Tibial artery (tissue), 4 donors: ENCODE measurements at regions not wholly inside any gene's neighbourhood (a gene's known extent, or its start where the extent isn't known, plus 50 kb on each side); places are given as distances from the start of the nearest gene placed in this dataset.

Experiments used
- DNase-seq, 2 donors: peaks; one replicate each; pipeline ENCODE4 v3.0.0-alpha.2; 2019
- H3K27ac ChIP-seq, 2 donors: fragments of 200-600 bp; sonication (generic) in 1 of 2; 1 replicate in 1 of 2; 2 replicates in 1 of 2; pipeline ENCODE4 v1.5.1; 2018 to 2019; ENCODE audit warnings: mild to moderate bottlenecking in 1 of 2
- H3K27me3 ChIP-seq, 2 donors: fragments of 200-600 bp; sonication (generic) in 1 of 2; one replicate each; pipeline versions ENCODE4 v1.5.1 to v1.6.0; 2016 to 2019
- H3K36me3 ChIP-seq, 3 donors: fragments of 200-600 bp; sonication (generic) in 2 of 3; one replicate each; pipeline ENCODE4 v1.5.1; 2016 to 2019; ENCODE audit warnings: mild to moderate bottlenecking in 2 of 3
- H3K4me1 ChIP-seq, 4 donors: fragments of 200-600 bp; sonication (generic) in 2 of 4; 1 replicate in 3 of 4; 2 replicates in 1 of 4; pipeline ENCODE4 v1.5.1; 2016 to 2019
- H3K4me3 ChIP-seq, 2 donors: fragments of 200-600 bp; sonication (generic) in 1 of 2; 1 replicate in 1 of 2; 2 replicates in 1 of 2; pipeline ENCODE4 v1.5.1; 2018 to 2019; ENCODE audit warnings: mild to moderate bottlenecking in 2 of 2
- H3K9me3 ChIP-seq, 3 donors: fragments of 200-600 bp; sonication (generic) in 1 of 3; one replicate each; pipeline ENCODE4 v1.5.1; 2016 to 2019
- CTCF ChIP-seq, 2 experiments: fragments of 200-600 bp in 1 of 2; fragments of 450-650 bp in 1 of 2; IDR thresholded peaks; one replicate each; pipeline ENCODE4 v1.5.1; 2017 to 2019; ENCODE audit warnings: antibody characterized with exemption in 2 of 2, mild to moderate bottlenecking in 1 of 2, moderate library complexity in 1 of 2
- intact Hi-C: fragments of 100-400 bp; cut with DNase I; formaldehyde crosslinking; loops from one replicate; pipeline ENCODE4 v1.15.0; 2023; ENCODE audit warnings: low total_unique reads

GRCh38 chr2:33810046-33810835 is 211.1 kb upstream of the FAM98A start:
- intact Hi-C loops, result no loop called here
- TF ChIP-seq CTCF (IDR thresholded peaks at IDR 0.05), result no peak
- no peaks in the 10 kb centered on the region for H3K36me3 ChIP-seq
- no peak for DNase-seq
- H3K4me3 ChIP-seq, result no peak overlapping the region
- H3K4me1 ChIP-seq, result peaks cover 0 to 17% (median 2%) of the 10 kb centered on the region in 4 donors
- no peaks in the 10 kb centered on the region for H3K9me3 ChIP-seq
- no peaks in the 10 kb centered on the region for H3K27me3 ChIP-seq
- H3K27ac ChIP-seq, result peak overlapping the region; percentile 26 to 47

- Histone ChIP-seq H3K27ac (no peak overlapping the region), H3K4me3 (no peak overlapping the region), H3K36me3 (no peaks in the 10 kb centered on the region), H3K9me3 (no peaks in the 10 kb centered on the region), H3K4me1 (peaks cover 0 to 12% (median 2%) of the 10 kb centered on the region in 4 donors), H3K27me3 (no peaks in the 10 kb centered on the region)
- DNase-seq, result no peak
- TF ChIP-seq CTCF (IDR thresholded peaks at IDR 0.05), result no peak
- intact Hi-C loops, result no loop called here
Observed at GRCh38 chr2:33806041-33806440, 206.9 kb upstream of the FAM98A start.

- Histone ChIP-seq H3K27ac (no peak overlapping the region), H3K27me3 (no peaks in the 10 kb centered on the region), H3K4me3 (no peak overlapping the region), H3K36me3 (no peaks in the 10 kb centered on the region), H3K4me1 (no peaks in the 10 kb centered on the region), H3K9me3 (no peaks in the 10 kb centered on the region)
- TF ChIP-seq CTCF (IDR thresholded peaks at IDR 0.05), result no peak
- no peak for DNase-seq
- intact Hi-C loops, result no loop called here
Observed at GRCh38 chr2:33804155-33804554, 205.1 kb upstream of the FAM98A start.

GRCh38 chr2:33796511-33796910 is 197.4 kb upstream of the FAM98A start:
- no peak for TF ChIP-seq CTCF (IDR thresholded peaks at IDR 0.05)
- no peaks in the 10 kb centered on the region for H3K9me3 ChIP-seq
- H3K27ac ChIP-seq, result no peak overlapping the region
- no peak overlapping the region for H3K4me3 ChIP-seq
- no peaks in the 10 kb centered on the region for H3K36me3 ChIP-seq
- H3K27me3 ChIP-seq, result no peaks in the 10 kb centered on the region
- no peak for DNase-seq
- intact Hi-C loops, result no loop called here
- H3K4me1 ChIP-seq, result no peaks in the 10 kb centered on the region

GRCh38 chr2:33791625-33792024 is 192.5 kb upstream of the FAM98A start:
- Histone ChIP-seq H3K4me3 (no peak overlapping the region), H3K27me3 (no peaks in the 10 kb centered on the region), H3K4me1 (no peaks in the 10 kb centered on the region), H3K27ac (no peak overlapping the region), H3K36me3 (no peaks in the 10 kb centered on the region), H3K9me3 (no peaks in the 10 kb centered on the region)
- DNase-seq, result no peak
- intact Hi-C loops, result no loop called here
- no peak for TF ChIP-seq CTCF (IDR thresholded peaks at IDR 0.05)
